Tibial nerve (tissue), 4 donors: ENCODE measurements at regions not wholly inside any gene's neighbourhood (a gene's known extent, or its start where the extent isn't known, plus 50 kb on each side); places are given as distances from the start of the nearest gene placed in this dataset.

Source experiments
- DNase-seq, 2 donors: peaks; one replicate each; pipeline ENCODE4 v3.0.0-alpha.2; 2019; ENCODE audit warnings: low spot score in 2 of 2
- H3K27ac ChIP-seq, 4 donors: fragments of 200-600 bp; sonication (generic) in 3 of 4; one replicate each; pipeline ENCODE4 v1.5.1; 2017 to 2019; ENCODE audit warnings: mild to moderate bottlenecking in 1 of 4
- H3K27me3 ChIP-seq, 2 donors: fragments of 200-600 bp; sonication (generic) in 1 of 2; one replicate each; pipeline versions ENCODE4 v1.5.1 to v1.6.0; 2017 to 2019
- H3K36me3 ChIP-seq, 3 donors: fragments of 200-600 bp; sonication (generic); one replicate each; pipeline ENCODE4 v1.5.1; 2018 to 2019
- H3K4me1 ChIP-seq, 4 donors: fragments of 200-600 bp; sonication (generic) in 3 of 4; one replicate each; pipeline ENCODE4 v1.5.1; 2017 to 2019
- H3K4me3 ChIP-seq, 4 donors: fragments of 200-600 bp; sonication (generic) in 3 of 4; one replicate each; pipeline ENCODE4 v1.5.1; 2017 to 2019; ENCODE audit warnings: mild to moderate bottlenecking in 1 of 4, moderate library complexity in 1 of 4
- H3K9me3 ChIP-seq, 4 donors: fragments of 200-600 bp; sonication (generic) in 3 of 4; one replicate each; pipeline ENCODE4 v1.5.1; 2017 to 2019
- EP300 ChIP-seq, 2 donors: sonication (generic); formaldehyde crosslinking; IDR thresholded peaks; one replicate each; pipeline ENCODE4 v1.6.1; 2017; ENCODE audit warnings: antibody characterized with exemption in 2 of 2, mild to moderate bottlenecking in 1 of 2
- POLR2A ChIP-seq, 2 donors: fragments of 450-650 bp; IDR thresholded peaks; one replicate each; pipeline ENCODE4 v1.6.1; 2017; ENCODE audit warnings: antibody characterized with exemption in 2 of 2, mild to moderate bottlenecking in 2 of 2, moderate library complexity in 2 of 2
- WGBS, 2 donors: methylation state at CpG; one replicate each; pipeline ENCODE4 v1.1.5; 2018; 5-methylcytosine and 5-hydroxymethylcytosine counted together
- TF ChIP-seq, protein P1 (sequence below), 5 experiments: fragments of 200-600 bp in 3 of 5; fragments of 450-650 bp in 2 of 5; sonication (generic) in 3 of 5; IDR thresholded peaks; one replicate each; pipeline ENCODE4 v1.5.1; 2016 to 2019; ENCODE audit warnings: antibody characterized with exemption in 5 of 5, mild to moderate bottlenecking in 3 of 5, moderate library complexity in 2 of 5

DNA sequence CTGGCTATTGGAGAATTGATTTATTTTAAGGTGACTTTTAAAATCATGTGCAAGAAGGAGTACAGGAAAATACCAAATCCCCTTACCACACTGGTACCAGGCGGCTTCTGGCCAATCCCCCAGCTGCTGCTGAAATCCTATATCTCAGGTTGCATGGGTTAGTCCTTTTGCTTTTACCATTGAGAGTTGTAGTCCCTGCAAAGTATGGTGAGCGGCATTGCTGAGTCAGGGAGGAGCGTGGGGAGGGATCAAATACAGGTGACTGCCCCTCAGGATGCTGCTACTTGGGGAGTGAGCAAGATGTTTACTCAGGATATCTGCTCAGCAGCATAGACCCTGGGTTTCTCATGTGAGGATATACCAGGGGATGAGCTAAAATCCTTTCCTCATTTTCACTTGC lies 131.9 kb upstream of the STAC start:
- no peak for DNase-seq
- WGBS, 2 donors, result 80 to 91% methylated on average over 3 of the region's 3 CpGs
- H3K4me1 ChIP-seq, result no peaks in the 10 kb centered on the region
- TF ChIP-seq EP300 (IDR thresholded peaks at IDR 0.05), result no peak
- TF ChIP-seq POLR2A (IDR thresholded peaks at IDR 0.05), result no peak
- TF ChIP-seq, protein P1, sequence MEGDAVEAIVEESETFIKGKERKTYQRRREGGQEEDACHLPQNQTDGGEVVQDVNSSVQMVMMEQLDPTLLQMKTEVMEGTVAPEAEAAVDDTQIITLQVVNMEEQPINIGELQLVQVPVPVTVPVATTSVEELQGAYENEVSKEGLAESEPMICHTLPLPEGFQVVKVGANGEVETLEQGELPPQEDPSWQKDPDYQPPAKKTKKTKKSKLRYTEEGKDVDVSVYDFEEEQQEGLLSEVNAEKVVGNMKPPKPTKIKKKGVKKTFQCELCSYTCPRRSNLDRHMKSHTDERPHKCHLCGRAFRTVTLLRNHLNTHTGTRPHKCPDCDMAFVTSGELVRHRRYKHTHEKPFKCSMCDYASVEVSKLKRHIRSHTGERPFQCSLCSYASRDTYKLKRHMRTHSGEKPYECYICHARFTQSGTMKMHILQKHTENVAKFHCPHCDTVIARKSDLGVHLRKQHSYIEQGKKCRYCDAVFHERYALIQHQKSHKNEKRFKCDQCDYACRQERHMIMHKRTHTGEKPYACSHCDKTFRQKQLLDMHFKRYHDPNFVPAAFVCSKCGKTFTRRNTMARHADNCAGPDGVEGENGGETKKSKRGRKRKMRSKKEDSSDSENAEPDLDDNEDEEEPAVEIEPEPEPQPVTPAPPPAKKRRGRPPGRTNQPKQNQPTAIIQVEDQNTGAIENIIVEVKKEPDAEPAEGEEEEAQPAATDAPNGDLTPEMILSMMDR (IDR thresholded peaks at IDR 0.05), result no peak
- no peaks in the 10 kb centered on the region for H3K36me3 ChIP-seq
- no peaks in the 10 kb centered on the region for H3K27me3 ChIP-seq
- peaks cover 0 to 18% (median 0%) of the 10 kb centered on the region in 4 donors for H3K9me3 ChIP-seq
- H3K27ac ChIP-seq, result no peak overlapping the region
- no peak overlapping the region for H3K4me3 ChIP-seq

DNA sequence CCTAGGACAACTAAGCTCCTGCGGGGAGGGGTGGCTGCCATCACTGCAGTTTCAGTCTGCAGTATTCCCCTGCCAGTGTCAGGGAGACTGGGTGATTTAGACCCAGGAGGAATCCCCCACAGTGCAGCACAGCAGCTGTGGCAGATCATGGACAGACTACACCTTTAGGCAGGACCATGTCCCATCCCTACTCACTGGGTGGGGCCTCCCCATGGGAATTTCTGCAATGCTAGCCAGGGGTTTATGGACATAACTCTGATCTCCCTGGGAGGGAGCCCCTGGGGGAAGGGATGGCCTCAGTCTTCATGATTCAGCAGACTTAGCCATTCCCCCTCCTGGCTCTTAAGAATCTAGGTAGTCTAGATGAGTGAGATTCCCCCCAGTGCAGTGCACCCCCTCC lies 130.1 kb upstream of the STAC start:
- 86 to 100% methylated on average over 1 of the region's 1 CpG for WGBS, 2 donors
- H3K27me3 ChIP-seq, result no peaks in the 10 kb centered on the region
- DNase-seq, result no peak

GRCh38 chr3:36257158-36257852 lies 123.0 kb upstream of the STAC start:
- Histone ChIP-seq H3K27ac (no peak overlapping the region), H3K9me3 (peaks cover 0 to 13% (median 0%) of the 10 kb centered on the region in 4 donors), H3K27me3 (no peaks in the 10 kb centered on the region), H3K4me3 (no peak overlapping the region), H3K4me1 (no peaks in the 10 kb centered on the region), H3K36me3 (no peaks in the 10 kb centered on the region)
- no peak for TF ChIP-seq EP300 (IDR thresholded peaks at IDR 0.05)
- TF ChIP-seq, protein P1 (IDR thresholded peaks at IDR 0.05), result no peak
- no peak for TF ChIP-seq POLR2A (IDR thresholded peaks at IDR 0.05)
- WGBS, 2 donors, result 90 to 91% methylated on average over 3 of the region's 3 CpGs
- no peak for DNase-seq

More for the DNA sequence above, 130.1 kb upstream of the STAC start:
- Histone ChIP-seq H3K36me3 (no peaks in the 10 kb centered on the region), H3K4me1 (no peaks in the 10 kb centered on the region), H3K4me3 (no peak overlapping the region), H3K27ac (no peak overlapping the region), H3K9me3 (peaks cover 0 to 21% (median 0%) of the 10 kb centered on the region in 4 donors)
- no peak for TF ChIP-seq EP300 (IDR thresholded peaks at IDR 0.05)
- no peak for TF ChIP-seq POLR2A (IDR thresholded peaks at IDR 0.05)
- TF ChIP-seq, protein P1 (IDR thresholded peaks at IDR 0.05), result no peak

GRCh38 chr3:36258421-36258820 lies 121.9 kb upstream of the STAC start:
- Histone ChIP-seq H3K27ac (no peak overlapping the region), H3K4me1 (no peaks in the 10 kb centered on the region), H3K4me3 (no peak overlapping the region), H3K9me3 (peaks cover 0 to 11% (median 0%) of the 10 kb centered on the region in 4 donors), H3K27me3 (no peaks in the 10 kb centered on the region), H3K36me3 (no peaks in the 10 kb centered on the region)
- 41 to 45% methylated on average over 1 of the region's 1 CpG for whole genome bisulfite sequencing, 2 donors
- no peak for DNase-seq
- TF ChIP-seq POLR2A (IDR thresholded peaks at IDR 0.05) (no peak), EP300 (IDR thresholded peaks at IDR 0.05) (no peak)
- TF ChIP-seq, protein P1 (IDR thresholded peaks at IDR 0.05), result no peak

GRCh38 chr3:36259580-36259979 lies 120.7 kb upstream of the STAC start:
- TF ChIP-seq, protein P1 (IDR thresholded peaks at IDR 0.05), result no peak
- TF ChIP-seq POLR2A (IDR thresholded peaks at IDR 0.05), result no peak
- TF ChIP-seq EP300 (IDR thresholded peaks at IDR 0.05), result no peak
- no peak overlapping the region for H3K4me3 ChIP-seq
- H3K27me3 ChIP-seq, result no peaks in the 10 kb centered on the region
- H3K9me3 ChIP-seq, result peaks cover 0 to 9% (median 0%) of the 10 kb centered on the region in 4 donors
- no peak for DNase-seq
- no peaks in the 10 kb centered on the region for H3K4me1 ChIP-seq
- no peak overlapping the region for H3K27ac ChIP-seq
- H3K36me3 ChIP-seq, result no peaks in the 10 kb centered on the region
- 70 to 74% methylated on average over 3 of the region's 3 CpGs for WGBS, 2 donors
